ENCODE measurements at regions not wholly inside any gene's neighbourhood (a gene's known extent, or its start where the extent isn't known, plus 50 kb on each side); places are given as distances from the start of the nearest gene placed in this dataset.

DNA sequence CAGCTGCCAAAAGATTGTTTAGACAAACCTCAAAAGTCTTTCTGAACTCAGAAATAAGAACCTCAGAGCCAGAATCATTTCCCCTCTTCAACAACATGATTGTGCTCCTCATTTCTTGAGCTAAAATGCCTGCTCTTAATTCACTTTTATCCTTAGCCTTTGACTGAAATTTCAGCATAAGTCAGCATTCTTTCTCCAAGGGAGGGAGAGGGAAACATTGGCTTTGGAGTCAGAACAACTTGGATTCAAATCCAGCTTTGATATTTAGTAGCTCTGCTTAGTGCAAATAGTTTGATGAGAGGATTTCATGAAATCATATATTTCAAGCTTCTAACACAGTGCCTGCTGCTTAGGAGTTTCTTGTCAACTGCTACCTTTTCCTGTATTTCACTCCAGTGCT lies 484.6 kb upstream of the INTU start:
- TF ChIP-seq ZC3H10 (CRISPR knock-in tag; IDR thresholded peaks at IDR 0.05) (no peak), ZFP30 (CRISPR knock-in tag; IDR thresholded peaks at IDR 0.05) (no peak), OSR1 (CRISPR knock-in tag; IDR thresholded peaks at IDR 0.05) (no peak), ZNF565 (CRISPR knock-in tag; conservative IDR thresholded peaks at IDR 0.05; ENCODE audit: low read depth) (no peak), PPARA (CRISPR knock-in tag; IDR thresholded peaks at IDR 0.05; ENCODE audit: borderline replicate concordance) (no peak)
- TF ChIP-seq, protein P1, sequence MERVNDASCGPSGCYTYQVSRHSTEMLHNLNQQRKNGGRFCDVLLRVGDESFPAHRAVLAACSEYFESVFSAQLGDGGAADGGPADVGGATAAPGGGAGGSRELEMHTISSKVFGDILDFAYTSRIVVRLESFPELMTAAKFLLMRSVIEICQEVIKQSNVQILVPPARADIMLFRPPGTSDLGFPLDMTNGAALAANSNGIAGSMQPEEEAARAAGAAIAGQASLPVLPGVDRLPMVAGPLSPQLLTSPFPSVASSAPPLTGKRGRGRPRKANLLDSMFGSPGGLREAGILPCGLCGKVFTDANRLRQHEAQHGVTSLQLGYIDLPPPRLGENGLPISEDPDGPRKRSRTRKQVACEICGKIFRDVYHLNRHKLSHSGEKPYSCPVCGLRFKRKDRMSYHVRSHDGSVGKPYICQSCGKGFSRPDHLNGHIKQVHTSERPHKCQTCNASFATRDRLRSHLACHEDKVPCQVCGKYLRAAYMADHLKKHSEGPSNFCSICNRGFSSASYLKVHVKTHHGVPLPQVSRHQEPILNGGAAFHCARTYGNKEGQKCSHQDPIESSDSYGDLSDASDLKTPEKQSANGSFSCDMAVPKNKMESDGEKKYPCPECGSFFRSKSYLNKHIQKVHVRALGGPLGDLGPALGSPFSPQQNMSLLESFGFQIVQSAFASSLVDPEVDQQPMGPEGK (CRISPR knock-in tag; IDR thresholded peaks at IDR 0.05; ENCODE audit: borderline replicate concordance), result no peak

GRCh38 chr4:127149086-127149485 lies 483.7 kb upstream of the INTU start:
- ATAC-seq, result no peak
- TF ChIP-seq, protein P2, sequence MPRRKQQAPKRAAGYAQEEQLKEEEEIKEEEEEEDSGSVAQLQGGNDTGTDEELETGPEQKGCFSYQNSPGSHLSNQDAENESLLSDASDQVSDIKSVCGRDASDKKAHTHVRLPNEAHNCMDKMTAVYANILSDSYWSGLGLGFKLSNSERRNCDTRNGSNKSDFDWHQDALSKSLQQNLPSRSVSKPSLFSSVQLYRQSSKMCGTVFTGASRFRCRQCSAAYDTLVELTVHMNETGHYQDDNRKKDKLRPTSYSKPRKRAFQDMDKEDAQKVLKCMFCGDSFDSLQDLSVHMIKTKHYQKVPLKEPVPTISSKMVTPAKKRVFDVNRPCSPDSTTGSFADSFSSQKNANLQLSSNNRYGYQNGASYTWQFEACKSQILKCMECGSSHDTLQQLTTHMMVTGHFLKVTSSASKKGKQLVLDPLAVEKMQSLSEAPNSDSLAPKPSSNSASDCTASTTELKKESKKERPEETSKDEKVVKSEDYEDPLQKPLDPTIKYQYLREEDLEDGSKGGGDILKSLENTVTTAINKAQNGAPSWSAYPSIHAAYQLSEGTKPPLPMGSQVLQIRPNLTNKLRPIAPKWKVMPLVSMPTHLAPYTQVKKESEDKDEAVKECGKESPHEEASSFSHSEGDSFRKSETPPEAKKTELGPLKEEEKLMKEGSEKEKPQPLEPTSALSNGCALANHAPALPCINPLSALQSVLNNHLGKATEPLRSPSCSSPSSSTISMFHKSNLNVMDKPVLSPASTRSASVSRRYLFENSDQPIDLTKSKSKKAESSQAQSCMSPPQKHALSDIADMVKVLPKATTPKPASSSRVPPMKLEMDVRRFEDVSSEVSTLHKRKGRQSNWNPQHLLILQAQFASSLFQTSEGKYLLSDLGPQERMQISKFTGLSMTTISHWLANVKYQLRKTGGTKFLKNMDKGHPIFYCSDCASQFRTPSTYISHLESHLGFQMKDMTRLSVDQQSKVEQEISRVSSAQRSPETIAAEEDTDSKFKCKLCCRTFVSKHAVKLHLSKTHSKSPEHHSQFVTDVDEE (CRISPR knock-in tag; IDR thresholded peaks at IDR 0.05), result no peak
- no peak for TF ChIP-seq ARNTL (CRISPR knock-in tag; IDR thresholded peaks at IDR 0.05; ENCODE audit: borderline replicate concordance, low read depth)
- TF ChIP-seq TOX (CRISPR knock-in tag; IDR thresholded peaks at IDR 0.05; ENCODE audit: borderline replicate concordance), result no peak
- no peak for TF ChIP-seq GLIS3 (CRISPR knock-in tag; IDR thresholded peaks at IDR 0.05)

More for the DNA sequence above, 484.6 kb upstream of the INTU start:
- no peak for ATAC-seq

DNA sequence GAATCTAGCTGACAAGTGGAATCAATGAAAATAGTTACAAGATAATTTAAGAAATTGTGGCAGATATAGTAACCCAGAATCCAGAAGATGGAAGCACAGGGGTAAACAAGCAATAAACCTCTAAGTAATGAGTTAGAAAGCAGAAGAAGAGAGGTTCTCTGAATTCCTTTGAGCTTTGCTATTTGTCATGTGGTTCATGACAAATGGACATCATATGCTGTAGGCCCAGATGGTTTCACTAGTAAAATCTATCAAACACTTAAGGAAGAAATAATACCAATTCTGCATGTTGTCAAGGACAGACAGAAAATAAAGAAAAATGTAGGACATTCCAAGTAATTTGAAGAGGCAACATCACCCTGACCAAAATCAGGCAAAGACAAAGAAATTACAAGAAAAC lies 480.8 kb upstream of the INTU start:
- TF ChIP-seq TOX (CRISPR knock-in tag; IDR thresholded peaks at IDR 0.05; ENCODE audit: borderline replicate concordance), result no peak
- no peak for TF ChIP-seq GLIS3 (CRISPR knock-in tag; IDR thresholded peaks at IDR 0.05)
- TF ChIP-seq ZFP3 (CRISPR knock-in tag; IDR thresholded peaks at IDR 0.05), result no peak
- no peak for TF ChIP-seq ZNF565 (CRISPR knock-in tag; conservative IDR thresholded peaks at IDR 0.05; ENCODE audit: low read depth)
- ATAC-seq, result no peak

DNA sequence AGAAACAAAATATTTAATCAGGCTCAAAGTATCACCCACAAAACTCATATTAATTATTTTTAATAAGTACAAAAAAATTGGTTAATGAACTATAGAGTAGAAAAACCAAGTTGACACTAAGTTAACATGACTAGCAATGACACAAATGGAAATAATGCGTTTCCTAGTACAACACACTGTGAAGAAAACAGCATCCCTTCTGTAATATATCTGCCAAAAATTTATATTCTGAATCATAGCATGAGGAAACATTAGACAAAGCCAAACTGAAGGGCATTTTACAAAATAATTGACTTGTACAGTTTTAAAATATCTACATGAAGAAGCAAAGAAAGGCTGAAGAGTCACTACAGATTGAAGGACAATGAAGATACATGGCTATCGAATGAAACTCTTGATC lies 477.6 kb upstream of the INTU start:
- TF ChIP-seq CSDC2 (CRISPR knock-in tag; IDR thresholded peaks at IDR 0.05), result no peak
- no peak for TF ChIP-seq ZNF70 (CRISPR knock-in tag; IDR thresholded peaks at IDR 0.05)
- TF ChIP-seq ISL1 (CRISPR knock-in tag; IDR thresholded peaks at IDR 0.05), result no peak
- TF ChIP-seq, protein P1 (CRISPR knock-in tag; IDR thresholded peaks at IDR 0.05; ENCODE audit: borderline replicate concordance), result no peak
- no peak for TF ChIP-seq TCF4 (CRISPR knock-in tag; IDR thresholded peaks at IDR 0.05; ENCODE audit: borderline replicate concordance)
- TF ChIP-seq, protein P2 (CRISPR knock-in tag; IDR thresholded peaks at IDR 0.05), result no peak
- TF ChIP-seq ZNF565 (CRISPR knock-in tag; conservative IDR thresholded peaks at IDR 0.05; ENCODE audit: low read depth), result no peak
- TF ChIP-seq BACH2 (CRISPR knock-in tag; IDR thresholded peaks at IDR 0.05; ENCODE audit: borderline replicate concordance), result no peak
- no peak for TF ChIP-seq ZC3H10 (CRISPR knock-in tag; IDR thresholded peaks at IDR 0.05)
- TF ChIP-seq ESRRG (CRISPR knock-in tag; IDR thresholded peaks at IDR 0.05), result no peak
- no peak for ATAC-seq

GRCh38 chr4:127155555-127155954 lies 477.2 kb upstream of the INTU start:
- no peak for TF ChIP-seq ZC3H10 (CRISPR knock-in tag; IDR thresholded peaks at IDR 0.05)
- TF ChIP-seq, protein P2 (CRISPR knock-in tag; IDR thresholded peaks at IDR 0.05), result no peak
- no peak for TF ChIP-seq BACH2 (CRISPR knock-in tag; IDR thresholded peaks at IDR 0.05; ENCODE audit: borderline replicate concordance)
- TF ChIP-seq RARB (CRISPR knock-in tag; IDR thresholded peaks at IDR 0.05), result no peak
- TF ChIP-seq OSR1 (CRISPR knock-in tag; IDR thresholded peaks at IDR 0.05), result no peak
- TF ChIP-seq PPARA (CRISPR knock-in tag; IDR thresholded peaks at IDR 0.05; ENCODE audit: borderline replicate concordance), result no peak
- TF ChIP-seq ZFP30 (CRISPR knock-in tag; IDR thresholded peaks at IDR 0.05), result no peak
- no peak for TF ChIP-seq TCF4 (CRISPR knock-in tag; IDR thresholded peaks at IDR 0.05; ENCODE audit: borderline replicate concordance)
- TF ChIP-seq, protein P1 (CRISPR knock-in tag; IDR thresholded peaks at IDR 0.05; ENCODE audit: borderline replicate concordance), result no peak
- TF ChIP-seq ARNTL (CRISPR knock-in tag; IDR thresholded peaks at IDR 0.05; ENCODE audit: borderline replicate concordance, low read depth), result no peak
- no peak for TF ChIP-seq ISL1 (CRISPR knock-in tag; IDR thresholded peaks at IDR 0.05)
- no peak for ATAC-seq
